ENCODE measurements at regions not wholly inside any gene's neighbourhood (a gene's known extent, or its start where the extent isn't known, plus 50 kb on each side); places are given as distances from the start of the nearest gene placed in this dataset.

DNA sequence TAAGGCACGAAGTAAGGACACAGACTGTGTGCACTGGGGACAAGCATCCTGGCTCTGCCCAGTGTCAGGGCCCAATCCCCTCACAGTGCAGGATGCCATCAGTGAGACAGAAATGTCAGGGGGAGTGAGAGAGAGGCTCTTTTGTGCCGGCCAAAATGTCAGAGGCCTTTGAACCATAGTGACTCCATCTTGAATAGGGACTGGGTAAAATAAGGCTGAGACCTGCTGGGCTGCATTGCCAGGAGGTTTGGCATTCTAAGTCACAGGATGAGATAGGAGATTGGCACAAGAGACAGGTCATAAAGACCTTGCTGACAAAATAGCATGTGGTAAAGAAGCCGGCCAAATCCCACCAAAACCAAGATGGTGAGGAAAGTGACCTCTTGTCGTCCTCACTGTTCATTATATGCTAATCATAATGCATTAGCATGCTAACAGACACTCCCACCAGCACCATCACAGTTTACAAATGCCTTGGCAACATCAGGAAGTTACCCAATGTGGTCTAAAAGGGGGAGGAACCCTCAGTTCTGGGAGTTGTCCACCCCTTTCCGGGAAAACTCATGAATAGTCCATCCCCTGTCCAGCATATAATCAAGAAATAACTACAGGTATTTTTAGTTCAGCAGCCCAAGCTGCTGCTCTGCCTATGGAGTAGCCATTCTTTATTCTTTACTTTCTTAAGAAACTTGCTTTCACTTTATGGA is 337.4 kb downstream of the LPIN1 start:
- no peaks in the 10 kb centered on the region for H3K27me3 ChIP-seq
- no peak overlapping the region for H3K4me3 ChIP-seq
- no peaks in the 10 kb centered on the region for H3K36me3 ChIP-seq
- no peak overlapping the region for H3K27ac ChIP-seq
- TF ChIP-seq, protein P1, sequence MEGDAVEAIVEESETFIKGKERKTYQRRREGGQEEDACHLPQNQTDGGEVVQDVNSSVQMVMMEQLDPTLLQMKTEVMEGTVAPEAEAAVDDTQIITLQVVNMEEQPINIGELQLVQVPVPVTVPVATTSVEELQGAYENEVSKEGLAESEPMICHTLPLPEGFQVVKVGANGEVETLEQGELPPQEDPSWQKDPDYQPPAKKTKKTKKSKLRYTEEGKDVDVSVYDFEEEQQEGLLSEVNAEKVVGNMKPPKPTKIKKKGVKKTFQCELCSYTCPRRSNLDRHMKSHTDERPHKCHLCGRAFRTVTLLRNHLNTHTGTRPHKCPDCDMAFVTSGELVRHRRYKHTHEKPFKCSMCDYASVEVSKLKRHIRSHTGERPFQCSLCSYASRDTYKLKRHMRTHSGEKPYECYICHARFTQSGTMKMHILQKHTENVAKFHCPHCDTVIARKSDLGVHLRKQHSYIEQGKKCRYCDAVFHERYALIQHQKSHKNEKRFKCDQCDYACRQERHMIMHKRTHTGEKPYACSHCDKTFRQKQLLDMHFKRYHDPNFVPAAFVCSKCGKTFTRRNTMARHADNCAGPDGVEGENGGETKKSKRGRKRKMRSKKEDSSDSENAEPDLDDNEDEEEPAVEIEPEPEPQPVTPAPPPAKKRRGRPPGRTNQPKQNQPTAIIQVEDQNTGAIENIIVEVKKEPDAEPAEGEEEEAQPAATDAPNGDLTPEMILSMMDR (IDR thresholded peaks at IDR 0.05): no peak
- no peaks in the 10 kb centered on the region for H3K4me1 ChIP-seq
- no peaks in the 10 kb centered on the region for H3K9me3 ChIP-seq
- ATAC-seq (no peak), DNase-seq (no peak)
- intact Hi-C loops (cut with DNase I): no loop called here

DNA sequence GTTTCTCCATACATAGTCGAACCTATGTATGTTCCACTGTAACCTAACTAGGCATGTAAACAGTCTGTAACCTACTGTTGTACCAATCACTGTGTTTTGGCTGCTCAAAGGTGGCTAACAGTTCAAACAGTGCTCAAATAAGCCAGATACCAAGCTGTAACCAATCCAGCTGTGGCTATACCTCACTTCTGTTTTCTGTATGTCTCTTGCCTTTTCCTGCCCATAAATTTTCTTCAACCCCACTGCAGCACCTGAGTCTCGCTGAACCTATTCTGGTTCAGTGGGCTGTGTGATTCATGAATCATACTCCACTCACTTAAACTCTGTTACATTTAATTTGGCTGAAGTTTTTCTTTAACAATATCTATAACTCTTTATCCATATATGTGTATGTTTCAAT is 340.7 kb downstream of the LPIN1 start:
- DNase-seq (no peak), ATAC-seq (no peak)
- Histone ChIP-seq H3K4me3 (no peak overlapping the region), H3K27ac (no peak overlapping the region), H3K9me3 (no peaks in the 10 kb centered on the region), H3K36me3 (no peaks in the 10 kb centered on the region), H3K4me1 (no peaks in the 10 kb centered on the region), H3K27me3 (no peaks in the 10 kb centered on the region)
- intact Hi-C loops (cut with DNase I): no loop called here
- TF ChIP-seq, protein P1 (IDR thresholded peaks at IDR 0.05): no peak

DNA sequence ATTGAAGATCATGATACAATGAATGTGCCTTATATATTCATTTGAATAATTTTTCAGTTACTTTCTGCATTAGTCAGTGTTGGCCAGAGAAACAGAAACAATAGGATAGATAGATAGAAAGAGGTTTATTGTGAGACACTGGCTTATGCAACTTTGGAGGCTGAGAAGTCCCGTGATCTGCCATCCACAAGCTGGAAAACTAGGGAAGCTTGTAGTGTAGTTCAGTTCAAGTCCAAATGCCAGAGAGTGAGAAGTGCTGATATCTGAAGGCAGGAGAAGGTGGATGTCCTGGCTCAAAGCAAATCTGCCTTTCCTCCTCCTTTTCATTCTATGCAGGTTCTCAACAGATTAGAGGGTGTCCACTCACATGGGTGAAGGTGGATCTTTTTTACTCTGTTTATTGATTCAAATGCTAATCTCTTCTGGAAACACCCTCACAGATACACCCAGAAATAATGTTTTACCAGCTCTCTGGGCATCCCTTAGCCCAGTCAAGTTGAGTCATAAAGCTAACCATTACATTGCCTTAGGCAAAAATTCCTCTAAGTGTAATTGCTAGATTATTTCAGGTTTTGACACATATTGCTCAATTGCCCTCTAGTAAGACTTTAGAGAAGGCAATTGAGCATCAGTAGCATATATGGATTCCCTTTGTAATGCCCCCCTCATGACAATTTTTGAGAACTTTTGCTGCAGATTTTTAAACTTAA is 341.4 kb downstream of the LPIN1 start:
- no peak for ATAC-seq
- no peak for DNase-seq
- no peaks in the 10 kb centered on the region for H3K27me3 ChIP-seq
- TF ChIP-seq, protein P1 (IDR thresholded peaks at IDR 0.05): no peak
- no peaks in the 10 kb centered on the region for H3K36me3 ChIP-seq
- H3K4me3 ChIP-seq: no peak overlapping the region
- H3K27ac ChIP-seq: no peak overlapping the region
- H3K4me1 ChIP-seq: no peaks in the 10 kb centered on the region
- intact Hi-C loops (cut with DNase I): no loop called here
- no peaks in the 10 kb centered on the region for H3K9me3 ChIP-seq

DNA sequence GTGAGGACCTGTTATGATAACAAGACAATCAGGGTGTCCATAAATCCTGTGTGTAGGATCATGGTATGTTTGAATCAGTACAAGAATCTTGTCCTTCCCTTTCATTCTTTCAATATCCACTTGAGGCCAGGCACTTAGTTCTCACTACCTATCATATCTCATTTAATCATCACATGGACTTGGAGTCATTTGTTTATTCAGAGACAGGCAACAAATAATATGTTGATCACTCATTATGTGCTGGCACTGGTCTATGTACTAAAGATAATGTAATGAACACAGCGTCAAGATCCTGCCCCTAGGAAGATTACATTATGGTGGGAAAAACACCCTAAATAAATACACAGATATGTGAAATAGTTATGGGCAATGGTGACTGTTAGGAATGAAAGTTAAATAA is 342.6 kb downstream of the LPIN1 start:
- intact Hi-C loops (cut with DNase I): no loop called here
- no peak for DNase-seq

DNA sequence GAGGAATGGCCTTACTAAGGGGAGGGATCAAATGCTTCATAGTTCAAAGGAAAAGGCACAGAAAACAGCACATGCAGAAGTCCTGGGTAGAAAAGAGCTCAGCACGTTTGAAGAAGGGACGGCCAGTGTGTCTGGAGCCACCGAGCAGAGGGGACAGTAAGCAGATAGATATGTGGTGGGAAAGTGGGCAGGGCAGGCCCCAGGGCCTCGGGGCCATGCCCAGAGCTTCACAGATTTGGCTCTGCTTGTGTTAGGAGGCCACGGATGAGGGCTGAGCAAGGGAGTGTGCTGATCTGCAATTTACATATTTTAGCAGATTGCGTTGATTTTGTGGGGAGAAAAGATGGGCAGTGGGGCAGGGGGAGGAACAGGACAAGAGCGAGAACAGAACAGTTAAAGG is 343.1 kb downstream of the LPIN1 start:
- H3K4me1 ChIP-seq: no peaks in the 10 kb centered on the region
- no peak overlapping the region for H3K27ac ChIP-seq
- H3K36me3 ChIP-seq: no peaks in the 10 kb centered on the region
- no peak overlapping the region for H3K4me3 ChIP-seq
- ATAC-seq (no peak), DNase-seq (no peak)
- H3K27me3 ChIP-seq: no peaks in the 10 kb centered on the region
- TF ChIP-seq, protein P1 (IDR thresholded peaks at IDR 0.05): no peak
- H3K9me3 ChIP-seq: no peaks in the 10 kb centered on the region
- intact Hi-C loops (cut with DNase I): no loop called here

More for the DNA sequence above, 342.6 kb downstream of the LPIN1 start:
- Histone ChIP-seq H3K36me3 (no peaks in the 10 kb centered on the region), H3K27ac (no peak overlapping the region), H3K27me3 (no peaks in the 10 kb centered on the region), H3K4me1 (no peaks in the 10 kb centered on the region), H3K4me3 (no peak overlapping the region), H3K9me3 (no peaks in the 10 kb centered on the region)
- TF ChIP-seq, protein P1 (IDR thresholded peaks at IDR 0.05): no peak
- no peak for ATAC-seq

Measured in left lung (tissue), 4 donors.